ENCODE measurements at regions not wholly inside any gene's neighbourhood (a gene's known extent, or its start where the extent isn't known, plus 50 kb on each side); places are given as distances from the start of the nearest gene placed in this dataset.

DNA sequence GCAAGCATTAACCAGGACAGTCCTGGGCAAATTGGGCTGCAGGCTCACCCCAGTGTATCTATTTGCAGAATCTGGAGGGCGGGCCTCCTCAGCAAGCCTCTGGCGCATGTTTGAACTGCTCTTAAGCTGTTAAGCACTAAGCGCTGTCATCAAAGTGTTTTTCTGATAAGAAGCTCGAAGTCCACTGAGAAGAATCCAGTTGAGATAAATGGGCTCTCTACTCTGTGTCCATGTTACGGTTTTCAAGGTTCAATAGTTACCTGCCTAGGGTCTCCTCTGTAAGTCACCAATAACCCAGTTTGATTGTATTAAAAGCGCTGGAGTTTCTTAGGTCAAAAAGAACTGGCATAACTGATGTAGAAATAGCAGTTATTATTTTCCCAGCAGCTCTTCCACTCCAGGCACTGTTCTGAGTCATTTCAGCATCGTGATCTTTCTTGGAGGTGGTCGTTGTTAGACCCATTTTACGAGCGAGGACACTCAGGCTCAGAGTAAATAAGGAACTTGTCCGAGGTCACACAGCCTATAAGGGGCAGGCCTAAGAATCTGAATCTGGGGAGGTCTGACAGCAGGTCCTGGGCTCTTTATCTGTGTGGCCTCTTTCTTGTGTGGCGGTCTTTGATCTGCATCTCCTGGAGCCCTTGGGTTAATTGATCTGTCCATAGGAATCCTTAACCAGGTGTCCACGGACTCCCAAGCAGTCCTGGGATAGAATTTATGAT is 207.4 kb upstream of the ZNF217 start:
- Histone ChIP-seq H4K8ac (replicated peaks; ENCODE audit: insufficient read length, low read depth, low read length) (no peak overlapping the region), H3K4ac (ENCODE audit: low read depth, low read length) (no peak overlapping the region), H3K23ac (ENCODE audit: insufficient read length, low read depth, low read length) (no peak overlapping the region), H4K91ac (ENCODE audit: insufficient read length, low read depth, low read length) (no peak overlapping the region), H3K18ac (ENCODE audit: insufficient read length, low read depth, low read length) (no peak overlapping the region), H3K9ac (ENCODE audit: extremely low read depth, insufficient read length, low read length) (no peak overlapping the region), H3K27ac (ENCODE audit: insufficient read length, low read depth, low read length) (no peak overlapping the region), H4K20me1 (ENCODE audit: control insufficient read depth, insufficient read depth, insufficient read length) (no peaks in the 10 kb centered on the region), H2BK12ac (ENCODE audit: insufficient read length, low read depth, low read length) (no peak overlapping the region), H3K4me2 (ENCODE audit: insufficient read depth, insufficient read length, low read length) (no peak overlapping the region), H2BK5ac (ENCODE audit: insufficient read length, low read length) (no peak overlapping the region), H2BK15ac (ENCODE audit: low read depth, low read length) (no peak overlapping the region), H2AK5ac (ENCODE audit: insufficient read length, low read length) (no peak overlapping the region), H3K79me1 (ENCODE audit: insufficient read depth, low read depth, low read length, poor library complexity, severe bottlenecking) (no peaks in the 10 kb centered on the region), H3K56ac (ENCODE audit: insufficient read length, low read depth, low read length) (no peak overlapping the region), H3K23me2 (ENCODE audit: insufficient read length, low read depth, low read length, poor library complexity, severe bottlenecking) (no peaks in the 10 kb centered on the region), H3K9me3 (ENCODE audit: control insufficient read depth, low read depth, low read length) (no peaks in the 10 kb centered on the region), H4K5ac (ENCODE audit: insufficient read length, low read depth, low read length) (no peak overlapping the region), H3T11ph (ENCODE audit: low read length) (no peak overlapping the region), H3K79me2 (ENCODE audit: insufficient read depth, low read length) (no peaks in the 10 kb centered on the region), H3K27me3 (ENCODE audit: insufficient read depth, low read length) (no peaks in the 10 kb centered on the region), H2BK120ac (ENCODE audit: low read depth, low read length, poor library complexity, severe bottlenecking) (no peak overlapping the region), H2BK20ac (ENCODE audit: low read depth, low read length, poor library complexity, severe bottlenecking) (no peak overlapping the region), H2AFZ (ENCODE audit: low read length) (no peak overlapping the region), H3K14ac (ENCODE audit: insufficient read depth, low read length) (no peak overlapping the region), H3K4me1 (ENCODE audit: insufficient read depth, low read length) (no peaks in the 10 kb centered on the region)
- no CpG with 5 or more reads among the region's 13 CpGs for WGBS (ENCODE audit: extremely low coverage, insufficient read length, low lambda C conversion rate)
- Mint-ChIP-seq H3K9me3 (no peaks in the 10 kb centered on the region), H3K27ac (no peak overlapping the region), H3K36me3 (ENCODE audit: insufficient read depth in 1 of 3, low read depth in 3 of 3) (no peaks in the 10 kb centered on the region), H3K4me1 (peaks cover 0 to 8% of the 10 kb centered on the region in 2 experiments; a peak in 3 of 4 replicates), H3K27me3 (ENCODE audit: low read depth) (no peaks in the 10 kb centered on the region), H3K4me3 (no peak overlapping the region)
- DNase-seq, result no peak
- no peak for TF ChIP-seq CTCF (conservative IDR thresholded peaks at IDR 0.05)
